GM21717 (cell line): ENCODE measurements at regions not wholly inside any gene's neighbourhood (a gene's known extent, or its start where the extent isn't known, plus 50 kb on each side); places are given as distances from the start of the nearest gene placed in this dataset.

Experiments
- ATAC-seq: cut with Tn5 transposase; IDR thresholded peaks from one replicate; pipeline ENCODE4 v1.9.1; 2021; ENCODE audit warnings: mild to moderate bottlenecking, moderate library complexity; ENCODE audit not compliant: unreplicated experiment

GRCh38 chr11:103619938-103620337 lies 416.5 kb upstream of the DDI1 start:
- no peak for ATAC-seq

GRCh38 chr11:103622296-103622695 lies 414.1 kb upstream of the DDI1 start:
- ATAC-seq = no peak

GRCh38 chr11:103623933-103624332 lies 412.5 kb upstream of the DDI1 start:
- ATAC-seq = no peak

GRCh38 chr11:103624708-103625623 lies 411.5 kb upstream of the DDI1 start:
- no peak for ATAC-seq

- no peak for ATAC-seq
These were observed 410.8 kb upstream of the DDI1 start for GRCh38 chr11:103625624-103625965.

GRCh38 chr11:103628121-103628520 lies 408.3 kb upstream of the DDI1 start:
- no peak for ATAC-seq

GRCh38 chr11:103631841-103632240 lies 404.6 kb upstream of the DDI1 start:
- no peak for ATAC-seq

GRCh38 chr11:103633068-103633788 lies 403.2 kb upstream of the DDI1 start:
- ATAC-seq = no peak

- no peak for ATAC-seq
These were observed 402.4 kb upstream of the DDI1 start for GRCh38 chr11:103633819-103634590.

- no peak for ATAC-seq
These were observed 400.2 kb upstream of the DDI1 start for GRCh38 chr11:103636232-103636631.

- no peak for ATAC-seq
These were observed 399.1 kb upstream of the DDI1 start for GRCh38 chr11:103637295-103637694.

GRCh38 chr11:103637831-103638230 lies 398.6 kb upstream of the DDI1 start:
- no peak for ATAC-seq

- ATAC-seq = no peak
These were observed 391.8 kb upstream of the DDI1 start for GRCh38 chr11:103644676-103645075.

- no peak for ATAC-seq
These were observed 388.4 kb upstream of the DDI1 start for GRCh38 chr11:103648054-103648453.

GRCh38 chr11:103648670-103649400 lies 387.6 kb upstream of the DDI1 start:
- no peak for ATAC-seq

- ATAC-seq = no peak
These were observed 387.0 kb upstream of the DDI1 start for GRCh38 chr11:103649401-103649895.

- ATAC-seq = no peak
These were observed 386.1 kb upstream of the DDI1 start for GRCh38 chr11:103650330-103650729.

- ATAC-seq = no peak
These were observed 385.0 kb upstream of the DDI1 start for GRCh38 chr11:103651341-103651998.

GRCh38 chr11:103652013-103652412 lies 384.4 kb upstream of the DDI1 start:
- ATAC-seq = no peak

- ATAC-seq = no peak
These were observed 380.1 kb upstream of the DDI1 start for GRCh38 chr11:103656382-103656781.
